ENCODE measurements at regions not wholly inside any gene's neighbourhood (a gene's known extent, or its start where the extent isn't known, plus 50 kb on each side); places are given as distances from the start of the nearest gene placed in this dataset.
A peak's percentile ranks its signal among the peaks of the same experiment; 100 is the strongest.

GRCh38 chr9:75230469-75230868, 142.2 kb downstream of the OSTF1 start:
- no peaks in the 10 kb centered on the region for H3K79me2 ChIP-seq (replicated peaks; ENCODE audit: insufficient read depth)
- no peaks in the 10 kb centered on the region for H3F3A ChIP-seq (replicated peaks; ENCODE audit: low read depth)
- peaks cover 3% of the 10 kb centered on the region; the same call in 1 of the 3 replicates for H3K4me1 Mint-ChIP-seq
- no peak for DNase-seq (ENCODE audit: low spot score)
- H3K4me3 ChIP-seq, result no peak overlapping the region
- H3K27me3 ChIP-seq (ENCODE audit: insufficient read depth), result no peaks in the 10 kb centered on the region
- ATAC-seq, result no peak
- H3K9me2 ChIP-seq (ENCODE audit: insufficient read depth), result no peaks in the 10 kb centered on the region
- no peak overlapping the region for H3K27ac ChIP-seq (ENCODE audit: low read depth)
- peaks cover 36% of the 10 kb centered on the region for H3K9me3 Mint-ChIP-seq
- H3K27me3 Mint-ChIP-seq (ENCODE audit: insufficient read depth, low read depth, poor library complexity), result peaks cover 4% of the 10 kb centered on the region
- no peak overlapping the region for H2AFZ ChIP-seq
- H3K27ac Mint-ChIP-seq, result peak overlapping the region; percentile 85; the same call in 1 of the 2 replicates
- no peaks in the 10 kb centered on the region for H4K20me1 ChIP-seq (replicated peaks; ENCODE audit: insufficient read depth)
- no peak overlapping the region for H3K4me2 ChIP-seq
- peaks cover 12% of the 10 kb centered on the region; the same call in 1 of the 2 replicates for H3K36me3 ChIP-seq (ENCODE audit: insufficient read depth)
- peaks cover 21% of the 10 kb centered on the region for H3K36me3 Mint-ChIP-seq (ENCODE audit: low read depth)
- no peak for TF ChIP-seq ETS1 (IDR thresholded peaks at IDR 0.05)
- TF ChIP-seq, protein P1, sequence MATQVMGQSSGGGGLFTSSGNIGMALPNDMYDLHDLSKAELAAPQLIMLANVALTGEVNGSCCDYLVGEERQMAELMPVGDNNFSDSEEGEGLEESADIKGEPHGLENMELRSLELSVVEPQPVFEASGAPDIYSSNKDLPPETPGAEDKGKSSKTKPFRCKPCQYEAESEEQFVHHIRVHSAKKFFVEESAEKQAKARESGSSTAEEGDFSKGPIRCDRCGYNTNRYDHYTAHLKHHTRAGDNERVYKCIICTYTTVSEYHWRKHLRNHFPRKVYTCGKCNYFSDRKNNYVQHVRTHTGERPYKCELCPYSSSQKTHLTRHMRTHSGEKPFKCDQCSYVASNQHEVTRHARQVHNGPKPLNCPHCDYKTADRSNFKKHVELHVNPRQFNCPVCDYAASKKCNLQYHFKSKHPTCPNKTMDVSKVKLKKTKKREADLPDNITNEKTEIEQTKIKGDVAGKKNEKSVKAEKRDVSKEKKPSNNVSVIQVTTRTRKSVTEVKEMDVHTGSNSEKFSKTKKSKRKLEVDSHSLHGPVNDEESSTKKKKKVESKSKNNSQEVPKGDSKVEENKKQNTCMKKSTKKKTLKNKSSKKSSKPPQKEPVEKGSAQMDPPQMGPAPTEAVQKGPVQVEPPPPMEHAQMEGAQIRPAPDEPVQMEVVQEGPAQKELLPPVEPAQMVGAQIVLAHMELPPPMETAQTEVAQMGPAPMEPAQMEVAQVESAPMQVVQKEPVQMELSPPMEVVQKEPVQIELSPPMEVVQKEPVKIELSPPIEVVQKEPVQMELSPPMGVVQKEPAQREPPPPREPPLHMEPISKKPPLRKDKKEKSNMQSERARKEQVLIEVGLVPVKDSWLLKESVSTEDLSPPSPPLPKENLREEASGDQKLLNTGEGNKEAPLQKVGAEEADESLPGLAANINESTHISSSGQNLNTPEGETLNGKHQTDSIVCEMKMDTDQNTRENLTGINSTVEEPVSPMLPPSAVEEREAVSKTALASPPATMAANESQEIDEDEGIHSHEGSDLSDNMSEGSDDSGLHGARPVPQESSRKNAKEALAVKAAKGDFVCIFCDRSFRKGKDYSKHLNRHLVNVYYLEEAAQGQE (IDR thresholded peaks at IDR 0.05; ENCODE audit: unreplicated experiment), result no peak
- no peaks in the 10 kb centered on the region for H3K4me1 ChIP-seq (ENCODE audit: insufficient read depth)
- no peak overlapping the region for H3K4me3 Mint-ChIP-seq

DNA sequence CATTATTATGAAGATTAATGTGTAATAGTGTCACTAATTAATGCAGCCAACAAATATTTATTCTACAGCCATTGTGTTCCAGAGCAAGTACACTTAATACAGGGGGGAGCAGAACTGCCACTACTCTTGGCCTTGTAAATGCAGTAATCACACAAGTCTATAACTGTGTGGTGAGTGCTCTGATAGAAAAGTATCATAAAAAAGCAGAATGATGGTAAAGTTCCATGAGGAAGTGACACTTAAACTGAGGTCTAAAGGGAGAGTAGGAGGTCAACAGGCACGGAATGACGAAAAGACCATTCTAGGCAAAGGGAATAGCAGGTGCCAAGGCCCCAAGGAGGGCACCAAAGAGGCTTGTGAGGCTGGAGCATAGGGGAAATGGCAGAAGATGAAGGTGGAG, 142.9 kb downstream of the OSTF1 start:
- Histone ChIP-seq H3K27me3 (ENCODE audit: insufficient read depth) (no peaks in the 10 kb centered on the region), H3K4me3 (no peak overlapping the region), H3K27ac (ENCODE audit: low read depth) (no peak overlapping the region), H3K79me2 (replicated peaks; ENCODE audit: insufficient read depth) (no peaks in the 10 kb centered on the region), H4K20me1 (replicated peaks; ENCODE audit: insufficient read depth) (no peaks in the 10 kb centered on the region), H3K4me2 (no peak overlapping the region), H3K9me2 (ENCODE audit: insufficient read depth) (no peaks in the 10 kb centered on the region), H2AFZ (no peak overlapping the region), H3F3A (replicated peaks; ENCODE audit: low read depth) (no peaks in the 10 kb centered on the region), H3K36me3 (ENCODE audit: insufficient read depth) (peaks cover 12% of the 10 kb centered on the region; the same call in 1 of the 2 replicates), H3K4me1 (ENCODE audit: insufficient read depth) (no peaks in the 10 kb centered on the region)
- Mint-ChIP-seq H3K9me3 (peaks cover 37% of the 10 kb centered on the region), H3K36me3 (ENCODE audit: low read depth) (peaks cover 21% of the 10 kb centered on the region), H3K27ac (no peak overlapping the region), H3K4me3 (no peak overlapping the region), H3K27me3 (ENCODE audit: insufficient read depth, low read depth, poor library complexity) (peaks cover 4% of the 10 kb centered on the region), H3K4me1 (peaks cover 3% of the 10 kb centered on the region; the same call in 1 of the 3 replicates)
- ATAC-seq (no peak), DNase-seq (ENCODE audit: low spot score) (no peak)
- TF ChIP-seq NANOG (IDR thresholded peaks at IDR 0.05; ENCODE audit: borderline replicate concordance) (no peak), EZH2 (IDR thresholded peaks at IDR 0.05; ENCODE audit: low read depth, unreplicated experiment) (no peak), JUNB (IDR thresholded peaks at IDR 0.05; ENCODE audit: unreplicated experiment) (no peak), POLR2AphosphoS5 (IDR thresholded peaks at IDR 0.05; ENCODE audit: low read depth) (no peak), EZH2phosphoT487 (IDR thresholded peaks at IDR 0.05; ENCODE audit: unreplicated experiment) (no peak)
- TF ChIP-seq, protein P2, sequence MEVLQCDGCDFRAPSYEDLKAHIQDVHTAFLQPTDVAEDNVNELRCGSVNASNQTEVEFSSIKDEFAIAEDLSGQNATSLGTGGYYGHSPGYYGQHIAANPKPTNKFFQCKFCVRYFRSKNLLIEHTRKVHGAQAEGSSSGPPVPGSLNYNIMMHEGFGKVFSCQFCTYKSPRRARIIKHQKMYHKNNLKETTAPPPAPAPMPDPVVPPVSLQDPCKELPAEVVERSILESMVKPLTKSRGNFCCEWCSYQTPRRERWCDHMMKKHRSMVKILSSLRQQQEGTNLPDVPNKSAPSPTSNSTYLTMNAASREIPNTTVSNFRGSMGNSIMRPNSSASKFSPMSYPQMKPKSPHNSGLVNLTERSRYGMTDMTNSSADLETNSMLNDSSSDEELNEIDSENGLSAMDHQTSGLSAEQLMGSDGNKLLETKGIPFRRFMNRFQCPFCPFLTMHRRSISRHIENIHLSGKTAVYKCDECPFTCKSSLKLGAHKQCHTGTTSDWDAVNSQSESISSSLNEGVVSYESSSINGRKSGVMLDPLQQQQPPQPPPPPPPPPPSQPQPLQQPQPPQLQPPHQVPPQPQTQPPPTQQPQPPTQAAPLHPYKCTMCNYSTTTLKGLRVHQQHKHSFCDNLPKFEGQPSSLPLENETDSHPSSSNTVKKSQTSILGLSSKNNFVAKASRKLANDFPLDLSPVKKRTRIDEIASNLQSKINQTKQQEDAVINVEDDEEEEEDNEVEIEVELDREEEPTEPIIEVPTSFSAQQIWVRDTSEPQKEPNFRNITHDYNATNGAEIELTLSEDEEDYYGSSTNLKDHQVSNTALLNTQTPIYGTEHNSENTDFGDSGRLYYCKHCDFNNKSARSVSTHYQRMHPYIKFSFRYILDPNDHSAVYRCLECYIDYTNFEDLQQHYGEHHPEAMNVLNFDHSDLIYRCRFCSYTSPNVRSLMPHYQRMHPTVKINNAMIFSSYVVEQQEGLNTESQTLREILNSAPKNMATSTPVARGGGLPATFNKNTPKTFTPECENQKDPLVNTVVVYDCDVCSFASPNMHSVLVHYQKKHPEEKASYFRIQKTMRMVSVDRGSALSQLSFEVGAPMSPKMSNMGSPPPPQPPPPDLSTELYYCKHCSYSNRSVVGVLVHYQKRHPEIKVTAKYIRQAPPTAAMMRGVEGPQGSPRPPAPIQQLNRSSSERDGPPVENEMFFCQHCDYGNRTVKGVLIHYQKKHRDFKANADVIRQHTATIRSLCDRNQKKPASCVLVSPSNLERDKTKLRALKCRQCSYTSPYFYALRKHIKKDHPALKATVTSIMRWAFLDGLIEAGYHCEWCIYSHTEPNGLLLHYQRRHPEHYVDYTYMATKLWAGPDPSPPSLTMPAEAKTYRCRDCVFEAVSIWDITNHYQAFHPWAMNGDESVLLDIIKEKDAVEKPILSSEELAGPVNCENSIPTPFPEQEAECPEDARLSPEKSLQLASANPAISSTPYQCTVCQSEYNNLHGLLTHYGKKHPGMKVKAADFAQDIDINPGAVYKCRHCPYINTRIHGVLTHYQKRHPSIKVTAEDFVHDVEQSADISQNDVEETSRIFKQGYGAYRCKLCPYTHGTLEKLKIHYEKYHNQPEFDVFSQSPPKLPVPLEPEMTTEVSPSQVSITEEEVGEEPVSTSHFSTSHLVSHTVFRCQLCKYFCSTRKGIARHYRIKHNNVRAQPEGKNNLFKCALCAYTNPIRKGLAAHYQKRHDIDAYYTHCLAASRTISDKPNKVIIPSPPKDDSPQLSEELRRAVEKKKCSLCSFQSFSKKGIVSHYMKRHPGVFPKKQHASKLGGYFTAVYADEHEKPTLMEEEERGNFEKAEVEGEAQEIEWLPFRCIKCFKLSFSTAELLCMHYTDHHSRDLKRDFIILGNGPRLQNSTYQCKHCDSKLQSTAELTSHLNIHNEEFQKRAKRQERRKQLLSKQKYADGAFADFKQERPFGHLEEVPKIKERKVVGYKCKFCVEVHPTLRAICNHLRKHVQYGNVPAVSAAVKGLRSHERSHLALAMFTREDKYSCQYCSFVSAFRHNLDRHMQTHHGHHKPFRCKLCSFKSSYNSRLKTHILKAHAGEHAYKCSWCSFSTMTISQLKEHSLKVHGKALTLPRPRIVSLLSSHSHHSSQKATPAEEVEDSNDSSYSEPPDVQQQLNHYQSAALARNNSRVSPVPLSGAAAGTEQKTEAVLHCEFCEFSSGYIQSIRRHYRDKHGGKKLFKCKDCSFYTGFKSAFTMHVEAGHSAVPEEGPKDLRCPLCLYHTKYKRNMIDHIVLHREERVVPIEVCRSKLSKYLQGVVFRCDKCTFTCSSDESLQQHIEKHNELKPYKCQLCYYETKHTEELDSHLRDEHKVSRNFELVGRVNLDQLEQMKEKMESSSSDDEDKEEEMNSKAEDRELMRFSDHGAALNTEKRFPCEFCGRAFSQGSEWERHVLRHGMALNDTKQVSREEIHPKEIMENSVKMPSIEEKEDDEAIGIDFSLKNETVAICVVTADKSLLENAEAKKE (CRISPR knock-in tag; IDR thresholded peaks at IDR 0.05), result no peak
- TF ChIP-seq, protein P3, sequence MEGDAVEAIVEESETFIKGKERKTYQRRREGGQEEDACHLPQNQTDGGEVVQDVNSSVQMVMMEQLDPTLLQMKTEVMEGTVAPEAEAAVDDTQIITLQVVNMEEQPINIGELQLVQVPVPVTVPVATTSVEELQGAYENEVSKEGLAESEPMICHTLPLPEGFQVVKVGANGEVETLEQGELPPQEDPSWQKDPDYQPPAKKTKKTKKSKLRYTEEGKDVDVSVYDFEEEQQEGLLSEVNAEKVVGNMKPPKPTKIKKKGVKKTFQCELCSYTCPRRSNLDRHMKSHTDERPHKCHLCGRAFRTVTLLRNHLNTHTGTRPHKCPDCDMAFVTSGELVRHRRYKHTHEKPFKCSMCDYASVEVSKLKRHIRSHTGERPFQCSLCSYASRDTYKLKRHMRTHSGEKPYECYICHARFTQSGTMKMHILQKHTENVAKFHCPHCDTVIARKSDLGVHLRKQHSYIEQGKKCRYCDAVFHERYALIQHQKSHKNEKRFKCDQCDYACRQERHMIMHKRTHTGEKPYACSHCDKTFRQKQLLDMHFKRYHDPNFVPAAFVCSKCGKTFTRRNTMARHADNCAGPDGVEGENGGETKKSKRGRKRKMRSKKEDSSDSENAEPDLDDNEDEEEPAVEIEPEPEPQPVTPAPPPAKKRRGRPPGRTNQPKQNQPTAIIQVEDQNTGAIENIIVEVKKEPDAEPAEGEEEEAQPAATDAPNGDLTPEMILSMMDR (conservative IDR thresholded peaks at IDR 0.05; ENCODE audit: low read depth in 2 of 2), result no peak
